GM19351 (cell line): ENCODE measurements at regions not wholly inside any gene's neighbourhood (a gene's known extent, or its start where the extent isn't known, plus 50 kb on each side); places are given as distances from the start of the nearest gene placed in this dataset.
A peak's percentile ranks its signal among the peaks of the same experiment; 100 is the strongest.
"Not testable (repeated sequence)": the region's sequence is repeated elsewhere in the genome, so short reads cannot be mapped to it uniquely, and the experiment has no call there.

ENCODE experiments used
- ATAC-seq: cut with Tn5 transposase; IDR thresholded peaks from one replicate; pipeline ENCODE4 v1.9.1; 2021; ENCODE audit warnings: mild to moderate bottlenecking, moderate library complexity; ENCODE audit not compliant: unreplicated experiment

DNA sequence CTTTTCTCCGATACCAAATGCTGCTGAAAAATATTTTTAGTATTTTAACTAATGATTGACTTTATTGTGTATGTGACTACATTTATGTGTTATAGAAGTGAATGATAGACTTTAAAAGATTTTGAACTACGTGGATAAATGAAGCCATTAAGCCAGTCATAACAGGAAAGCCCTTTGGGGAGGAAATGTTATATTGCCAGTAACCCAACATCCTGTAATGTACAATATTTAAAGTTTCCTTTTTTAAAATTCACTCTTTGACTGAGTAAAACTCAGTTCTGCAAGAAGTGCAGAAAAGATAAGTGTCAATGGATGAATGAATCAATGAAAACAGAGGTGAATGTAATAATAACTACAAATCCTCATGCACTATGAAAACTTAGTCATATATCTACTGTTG lies 102.6 kb upstream of the TLE4 start:
- no peak for ATAC-seq

DNA sequence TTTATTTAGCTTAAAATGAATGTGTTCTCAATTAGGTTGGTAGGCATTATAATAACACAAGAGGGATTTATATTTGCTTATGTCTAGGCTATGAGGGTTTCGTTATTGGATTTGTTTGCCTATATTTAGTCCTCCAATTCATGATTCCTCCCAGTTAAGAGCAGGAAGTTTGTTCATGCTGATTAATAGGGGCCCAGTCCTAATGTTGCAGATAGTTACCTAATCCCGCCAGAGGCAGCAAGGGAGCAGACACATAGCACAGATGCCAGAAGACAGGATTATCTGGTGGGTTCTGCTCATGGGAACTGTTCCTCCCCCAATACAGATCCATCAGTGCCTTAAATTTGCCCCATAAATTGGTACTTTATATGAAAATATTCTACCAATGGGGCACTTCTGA lies 100.8 kb upstream of the TLE4 start:
- ATAC-seq, result no peak

DNA sequence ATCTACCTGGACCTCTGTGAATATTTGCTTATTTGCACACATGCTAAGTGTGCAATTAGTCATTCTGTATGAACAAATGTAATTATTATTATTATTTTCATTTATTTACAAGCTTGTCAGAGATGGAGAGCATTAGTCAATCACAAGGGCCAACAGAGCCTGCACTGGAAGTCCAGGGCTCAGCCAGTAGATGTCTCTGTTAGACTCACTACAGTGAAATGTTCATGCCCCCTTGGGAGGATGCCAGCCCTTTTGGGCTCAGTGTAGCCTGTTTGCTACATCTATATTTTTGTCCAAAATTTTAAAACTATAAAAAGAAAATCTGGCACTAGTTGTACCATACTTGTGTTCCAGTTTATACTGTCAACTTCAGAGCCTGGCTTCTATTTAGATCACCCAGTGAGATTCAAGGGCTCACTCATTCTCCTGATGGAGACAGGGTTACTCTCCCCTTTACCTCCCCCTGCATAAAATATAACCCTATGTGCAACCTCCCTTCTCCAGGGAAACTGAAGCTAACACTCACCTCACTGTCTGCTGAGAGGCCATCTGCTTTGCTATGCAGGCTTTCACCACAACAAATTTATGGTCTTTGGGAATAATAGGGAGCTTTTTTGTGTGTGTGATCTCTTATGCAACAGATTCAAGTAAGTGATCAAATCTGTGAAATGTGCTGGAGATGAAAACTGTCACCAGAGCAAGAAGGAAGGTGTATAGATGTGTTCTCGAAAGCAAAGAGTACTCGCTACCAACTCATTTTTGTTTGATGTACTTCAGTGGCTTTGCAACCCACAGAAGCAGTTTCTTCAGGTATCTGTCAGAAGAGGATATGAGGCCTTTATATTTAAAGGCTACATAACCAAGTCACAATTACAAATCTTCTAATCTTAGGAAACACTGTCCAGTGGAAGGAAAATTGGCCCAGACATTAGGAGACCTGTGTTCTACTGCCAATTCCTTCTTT lies 99.9 kb upstream of the TLE4 start:
- no peak for ATAC-seq

DNA sequence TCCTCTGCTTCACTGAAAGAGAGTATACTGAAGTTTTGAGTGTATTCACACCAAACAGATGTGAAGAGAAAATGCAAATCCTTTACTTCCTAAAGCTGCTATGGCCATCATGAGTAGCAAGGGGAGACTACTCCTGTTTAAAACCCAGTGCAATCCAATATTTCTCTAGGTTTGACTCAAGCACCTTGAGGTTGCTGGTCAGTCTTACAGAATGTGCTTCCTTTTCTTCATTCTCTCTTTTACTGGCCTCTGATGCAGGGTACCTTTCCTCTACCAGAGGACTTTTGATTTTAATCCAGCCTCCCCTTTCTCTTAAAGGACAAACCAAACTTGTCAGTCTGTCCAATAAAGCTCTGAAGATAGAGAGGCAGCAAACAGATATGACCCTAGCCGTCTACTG lies 98.1 kb upstream of the TLE4 start:
- no peak for ATAC-seq

DNA sequence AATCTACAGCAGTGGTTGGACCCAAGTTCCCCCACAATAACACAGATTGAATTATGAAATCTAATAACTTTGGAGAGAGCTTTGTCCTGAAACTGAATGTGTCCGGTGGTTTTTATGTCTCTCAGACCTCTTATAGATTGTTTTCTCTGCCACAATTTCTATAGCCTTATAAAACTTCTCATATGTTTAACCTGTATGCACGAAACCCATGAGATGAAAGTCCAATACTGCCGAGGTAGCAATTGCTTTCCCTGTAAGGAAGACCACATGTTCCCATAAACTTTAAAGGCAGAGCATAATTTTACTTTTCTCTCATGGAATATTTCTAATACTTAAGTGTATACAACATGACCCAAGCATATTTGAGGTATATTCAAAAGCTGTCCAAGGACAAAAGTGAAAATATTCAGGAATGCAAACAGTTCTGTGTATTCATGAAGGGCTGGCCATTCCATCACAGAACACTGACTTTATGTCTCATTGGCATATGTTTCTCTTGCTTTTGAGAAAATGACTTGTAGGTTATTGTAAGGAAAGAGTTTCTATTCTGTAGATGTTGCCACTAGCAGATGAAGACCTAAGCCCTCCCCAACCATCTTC lies 94.4 kb upstream of the TLE4 start:
- ATAC-seq, result no peak

DNA sequence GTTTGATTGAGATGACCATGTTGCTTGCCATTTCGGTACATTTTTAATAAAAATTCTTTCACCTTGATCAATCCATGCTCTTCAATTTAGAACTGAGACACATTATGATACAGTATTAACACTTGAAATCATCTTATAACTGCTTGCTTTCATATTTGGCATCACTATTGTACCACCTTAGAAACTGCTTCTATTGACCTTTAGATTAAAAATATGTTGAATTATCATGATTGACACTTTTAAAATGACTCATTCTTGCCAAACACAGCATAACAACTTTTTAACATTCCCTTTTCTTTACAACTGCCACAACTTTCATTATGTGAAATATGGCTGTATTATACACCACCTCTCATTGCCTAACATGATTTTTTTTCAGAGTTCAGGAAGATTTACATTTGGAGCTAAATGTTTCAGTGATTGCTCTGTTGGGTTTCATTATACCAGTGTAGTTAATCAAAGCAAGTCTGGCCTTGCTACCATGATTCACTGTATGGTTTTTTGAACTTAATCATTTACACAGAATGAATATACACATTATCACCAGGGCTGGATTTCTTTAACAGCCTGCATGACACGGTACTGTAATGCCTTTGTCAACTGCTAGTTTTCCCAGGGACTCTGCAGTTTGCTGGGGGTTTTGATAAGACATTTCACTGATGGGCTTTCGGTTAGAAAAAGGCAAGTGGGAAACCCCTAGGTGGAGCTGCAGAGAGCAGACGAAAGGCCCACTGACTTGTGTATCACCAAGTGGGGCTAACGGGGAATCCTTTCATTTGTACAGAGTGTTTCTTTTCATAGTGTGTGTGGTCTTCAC lies 93.6 kb upstream of the TLE4 start:
- ATAC-seq, result peak; percentile 90

DNA sequence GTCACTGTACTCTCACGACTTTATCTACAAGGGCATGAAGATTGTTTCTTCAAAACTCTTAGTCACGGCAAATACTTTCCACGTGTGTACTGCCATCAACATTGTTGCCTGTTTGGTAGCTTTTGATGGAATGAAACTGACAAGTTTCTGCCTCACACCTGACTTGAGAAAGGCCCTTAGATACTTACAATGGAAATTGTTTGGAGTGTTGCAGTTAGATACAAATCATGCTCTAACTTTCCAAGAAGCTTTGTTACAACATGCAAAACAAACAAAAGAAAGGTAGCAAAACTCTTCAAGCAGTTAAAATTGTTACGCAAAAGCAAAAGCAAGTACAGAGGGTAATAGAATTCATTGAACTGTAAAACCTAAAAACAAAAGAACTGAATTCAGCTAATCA lies 91.1 kb upstream of the TLE4 start:
- ATAC-seq, result no peak

DNA sequence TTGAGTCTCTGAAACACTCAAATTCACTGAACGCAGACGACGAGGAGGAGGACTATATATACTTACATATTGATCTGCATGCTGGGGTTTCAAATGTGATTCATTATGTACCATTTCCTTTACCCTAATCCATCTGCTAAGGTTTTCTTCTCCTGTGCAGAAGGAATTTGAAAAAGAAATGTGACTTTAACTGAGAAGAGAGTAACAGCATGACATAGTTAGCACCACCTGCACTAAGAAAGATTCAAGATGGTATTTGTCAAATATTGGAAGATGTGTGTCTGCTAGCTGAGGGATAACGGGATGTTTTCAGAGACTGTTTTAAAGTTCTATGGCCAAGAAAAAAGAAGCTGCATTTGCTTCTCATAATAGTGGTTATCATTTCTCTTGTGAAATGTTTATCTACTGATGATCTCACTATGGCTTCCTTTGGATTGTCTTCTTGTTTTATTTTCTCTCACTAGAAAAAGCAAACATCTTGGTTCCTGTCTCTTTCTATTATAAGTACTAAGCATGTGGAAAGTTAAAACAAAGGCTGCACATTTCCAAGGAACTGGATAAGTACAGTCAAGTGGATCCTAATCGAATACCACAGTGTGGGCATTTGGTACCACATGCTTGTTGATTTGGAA lies 89.8 kb upstream of the TLE4 start:
- no peak for ATAC-seq

DNA sequence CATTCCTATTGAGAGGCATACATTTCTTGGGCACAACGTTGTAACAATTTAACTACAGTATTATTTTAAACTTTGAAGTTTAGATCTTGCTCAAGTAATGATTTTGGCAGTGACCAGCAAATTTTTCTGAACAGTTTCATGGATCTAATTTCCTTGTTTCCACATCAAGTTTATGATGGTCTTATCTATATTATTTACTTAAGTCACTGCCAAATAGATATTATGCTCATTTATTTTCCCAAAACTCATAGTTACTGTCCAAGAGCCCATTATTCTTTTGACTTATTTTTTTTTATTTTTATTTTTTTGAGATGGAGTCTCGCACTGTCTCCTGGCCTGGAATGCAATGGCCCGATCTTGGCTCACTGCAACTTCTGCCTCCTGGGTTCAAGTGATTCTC lies 86.5 kb upstream of the TLE4 start:
- no peak for ATAC-seq

DNA sequence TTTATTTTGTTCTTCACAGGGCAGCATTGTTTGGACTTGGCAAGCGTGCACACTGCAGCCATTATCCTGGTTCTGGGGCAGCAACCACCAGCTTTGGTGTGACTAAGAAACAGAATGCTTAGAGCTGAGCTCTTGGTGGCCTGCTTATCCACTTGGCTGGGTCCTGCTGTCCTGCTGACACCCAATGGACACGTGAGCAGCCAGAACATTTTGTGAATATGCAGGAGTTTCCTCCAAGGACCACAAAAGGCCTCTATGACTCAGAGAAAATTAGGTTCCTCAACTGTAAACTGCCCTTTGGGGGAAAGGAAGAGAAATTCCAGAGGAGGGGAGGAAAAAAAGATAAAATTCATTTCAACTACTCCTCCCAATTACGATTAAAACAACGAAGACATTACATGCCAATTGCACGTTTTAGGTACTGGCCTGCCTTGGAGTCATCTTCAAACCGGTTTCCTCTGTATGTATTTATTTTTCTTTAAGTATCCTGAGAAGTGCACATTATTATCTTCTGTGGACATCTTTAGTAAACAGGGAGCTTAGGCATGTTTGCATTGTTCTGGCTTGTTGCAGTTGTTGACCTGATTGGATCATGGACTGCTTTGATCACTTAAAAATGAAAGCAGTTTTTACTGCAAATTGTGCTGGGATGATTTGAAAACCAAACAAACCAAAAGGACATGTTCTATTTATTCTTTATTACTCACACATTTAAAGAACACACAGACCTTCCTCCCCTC lies 82.3 kb upstream of the TLE4 start:
- ATAC-seq, result no peak

DNA sequence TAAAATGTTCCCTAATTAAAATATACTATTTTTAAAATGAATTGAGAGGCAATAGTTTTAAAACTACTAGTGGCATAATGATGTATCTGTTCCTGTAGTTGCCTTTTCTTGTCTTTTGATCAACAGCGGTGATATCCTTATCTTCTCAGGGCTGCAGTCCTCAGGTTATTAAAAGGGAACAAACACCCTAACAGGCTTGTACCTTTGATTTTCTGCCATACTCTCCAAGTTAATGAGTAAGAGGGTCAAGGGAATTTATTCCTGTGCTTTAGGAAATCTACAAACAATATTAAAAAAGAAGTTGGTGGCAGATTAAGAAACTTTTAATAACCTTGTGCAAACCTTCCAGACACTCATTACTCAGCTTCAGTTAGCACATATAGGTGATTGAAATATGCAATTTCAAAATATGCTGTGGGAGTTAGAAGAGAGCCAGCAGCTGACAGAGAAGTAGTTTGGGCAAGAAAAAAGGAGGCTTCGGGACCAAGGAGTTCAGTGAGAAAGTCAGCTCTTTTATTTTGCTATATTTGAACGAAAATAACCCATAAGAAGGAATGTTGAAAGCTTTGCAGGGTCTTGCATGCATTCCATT lies 81.0 kb upstream of the TLE4 start:
- no peak for ATAC-seq

DNA sequence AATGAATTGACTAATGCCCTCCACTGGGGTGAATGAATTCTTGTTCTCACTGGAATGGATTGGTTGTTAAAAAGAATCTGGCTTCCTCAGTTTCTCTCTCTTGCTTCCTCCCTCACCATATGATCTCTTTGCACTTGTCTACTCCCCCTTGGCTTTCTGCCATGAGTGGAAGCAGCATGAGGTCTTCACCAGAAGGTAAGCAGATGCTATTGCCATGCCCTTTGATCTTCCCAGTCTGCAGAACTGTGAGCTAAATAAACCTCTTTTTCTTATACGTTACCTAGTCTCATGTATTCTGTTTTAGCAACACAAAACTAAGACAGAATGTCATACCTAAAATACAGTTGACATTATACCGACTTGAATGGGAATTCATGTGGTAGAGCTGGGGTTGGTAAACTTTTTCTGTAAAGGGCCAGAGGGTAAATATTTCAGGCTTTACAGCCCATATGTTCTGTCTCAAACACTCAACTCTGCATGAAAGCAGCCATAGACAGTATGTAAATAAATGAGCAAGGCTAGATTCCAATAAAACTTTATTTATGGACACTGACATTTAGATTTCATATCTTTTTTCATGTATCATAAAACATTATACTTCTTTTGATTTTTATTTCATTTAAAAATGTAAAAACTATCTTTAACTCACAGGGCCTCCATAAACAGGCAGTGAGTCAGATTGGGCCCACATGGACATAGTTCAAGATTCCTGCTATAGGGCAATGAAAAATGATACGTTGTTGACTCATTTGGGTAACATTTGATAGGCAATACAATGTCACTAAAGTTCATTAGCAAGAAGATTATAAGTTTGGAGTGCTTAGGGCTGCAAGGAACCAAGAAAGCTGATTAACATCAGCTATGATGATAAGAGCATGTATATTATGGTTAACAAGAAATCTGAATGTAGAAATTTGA lies 79.4 kb upstream of the TLE4 start:
- no peak for ATAC-seq

DNA sequence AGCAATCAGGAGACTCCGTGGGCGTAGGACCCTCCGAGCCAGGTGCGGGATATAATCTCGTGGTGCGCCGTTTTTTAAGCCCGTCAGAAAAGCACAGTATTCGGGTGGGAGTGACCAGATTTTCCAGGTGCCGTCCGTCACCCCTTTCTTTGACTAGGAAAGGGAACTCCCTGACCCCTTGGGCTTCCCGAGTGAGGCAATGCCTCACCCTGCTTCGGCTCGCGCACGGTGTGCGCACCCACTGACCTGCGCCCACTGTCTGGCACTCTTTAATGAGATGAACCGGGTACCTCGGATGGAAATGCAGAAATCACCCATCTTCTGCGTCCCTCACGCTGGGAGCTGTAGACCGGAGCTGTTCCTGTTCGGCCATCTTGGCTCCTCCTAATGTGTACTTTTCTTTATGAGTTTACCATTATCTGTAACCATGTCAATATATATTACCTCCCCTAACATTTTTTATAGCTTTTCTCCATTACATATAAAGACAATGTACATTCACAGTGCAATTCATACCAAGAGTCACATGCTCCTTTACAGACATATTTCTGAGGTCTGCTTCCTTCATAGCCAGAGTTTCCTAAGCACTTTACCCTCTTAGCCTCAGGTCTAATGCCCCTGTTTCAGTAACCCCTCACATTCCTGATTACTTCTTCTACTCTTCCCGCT lies 71.4 kb upstream of the TLE4 start:
- not testable (repeated sequence) for ATAC-seq

DNA sequence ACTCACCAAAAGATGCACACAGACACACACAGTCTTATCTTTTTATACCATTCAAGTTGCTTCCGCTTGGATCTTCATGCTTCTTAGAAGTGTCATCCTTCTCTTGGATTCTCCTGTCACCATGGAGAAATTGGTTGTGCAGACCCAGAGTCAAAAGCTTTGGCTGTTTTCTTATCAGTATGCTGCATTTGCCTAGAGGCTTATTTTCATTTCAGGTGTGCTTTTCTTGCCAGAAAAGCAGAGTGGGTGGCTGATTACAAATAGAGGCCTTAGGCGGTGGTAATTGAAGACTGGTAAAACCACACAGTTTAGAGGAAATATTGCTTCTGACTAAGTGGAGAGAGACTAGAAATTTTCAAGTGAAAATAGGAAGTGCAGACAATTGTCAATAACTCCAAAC lies 70.2 kb upstream of the TLE4 start:
- ATAC-seq, result no peak

DNA sequence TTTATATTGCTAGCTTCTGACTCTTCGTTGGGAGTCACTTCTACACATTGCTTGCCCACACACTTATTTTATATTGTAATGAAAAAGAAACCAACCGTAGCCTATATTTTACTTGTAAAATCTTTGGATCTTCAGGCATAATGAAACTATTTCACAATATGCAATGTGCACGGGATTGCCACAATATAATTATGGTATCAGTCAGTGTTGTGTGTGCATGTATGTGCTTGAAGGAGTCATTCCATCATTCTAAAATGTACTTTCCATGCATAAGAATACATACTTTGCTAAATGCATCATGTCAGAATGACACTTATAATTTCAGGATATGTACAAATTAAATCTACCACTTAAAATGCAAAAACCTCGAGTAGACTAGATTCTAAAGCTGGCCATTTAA lies 64.0 kb upstream of the TLE4 start:
- ATAC-seq, result no peak

DNA sequence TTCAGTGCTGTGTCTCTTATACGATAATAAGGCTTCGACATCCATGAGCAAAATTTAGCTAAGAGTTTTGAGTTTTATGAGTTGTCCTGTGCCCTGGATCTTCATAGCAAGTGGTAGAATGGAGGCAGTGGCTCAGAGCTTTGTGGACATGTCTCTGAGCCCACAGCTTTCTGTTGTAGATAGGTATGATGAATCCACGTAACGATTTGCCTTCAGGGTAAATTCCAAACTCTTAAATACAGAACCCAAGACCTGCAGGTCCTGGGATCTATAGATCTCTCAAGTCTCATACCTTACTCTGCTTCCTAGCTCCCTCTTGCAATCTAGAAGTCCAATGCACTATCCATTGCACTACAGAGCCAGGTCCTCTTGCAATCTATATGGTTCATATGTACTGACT lies 59.5 kb upstream of the TLE4 start:
- ATAC-seq, result no peak
